Endodermal cell (in vitro differentiated cells): ENCODE measurements at regions not wholly inside any gene's neighbourhood (a gene's known extent, or its start where the extent isn't known, plus 50 kb on each side); places are given as distances from the start of the nearest gene placed in this dataset.

Source experiments
- DNase-seq: peaks from one replicate; pipeline ENCODE4 v3.0.0-alpha.2; 2017
- H3K27ac ChIP-seq: 2 replicates; pipeline ENCODE4 v1.5.1; 2013; ENCODE audit warnings: mild to moderate bottlenecking, low read depth, low read length, moderate library complexity
- H3K27me3 ChIP-seq: 2 replicates; pipeline ENCODE4 v1.6.1; 2013; ENCODE audit warnings: mild to moderate bottlenecking, low read length, moderate library complexity; ENCODE audit not compliant: insufficient read depth, control insufficient read depth, poor library complexity, severe bottlenecking
- H3K36me3 ChIP-seq: 2 replicates; pipeline ENCODE4 v1.7.0; 2013; ENCODE audit warnings: mild to moderate bottlenecking, low read length, moderate library complexity; ENCODE audit not compliant: control insufficient read depth, insufficient read depth
- H3K4me1 ChIP-seq: one replicate; pipeline ENCODE4 v1.7.0; 2013; ENCODE audit warnings: low read length; ENCODE audit not compliant: control insufficient read depth, insufficient read depth
- H3K4me3 ChIP-seq: 2 replicates; pipeline ENCODE4 v1.5.1; 2013; ENCODE audit warnings: mild to moderate bottlenecking, low read length, moderate library complexity
- H3K9ac ChIP-seq: 2 replicates; pipeline ENCODE4 v1.6.1; 2013; ENCODE audit warnings: mild to moderate bottlenecking, low read length, moderate library complexity; ENCODE audit not compliant: poor library complexity, severe bottlenecking; ENCODE audit errors: extremely low read depth
- H3K9me3 ChIP-seq: 2 replicates; pipeline ENCODE4 v1.6.1; 2013; ENCODE audit warnings: mild to moderate bottlenecking, low read length, moderate library complexity; ENCODE audit not compliant: control insufficient read depth
- H3K27ac Mint-ChIP-seq: 2 replicates; pipeline ENCODE4 v1.8.0; 2020; ENCODE audit warnings: mixed read lengths
- H3K27me3 Mint-ChIP-seq: 2 replicates; pipeline ENCODE4 v1.8.0; 2021; ENCODE audit warnings: mild to moderate bottlenecking, mixed read lengths; ENCODE audit not compliant: insufficient read depth
- H3K36me3 Mint-ChIP-seq: 2 replicates; pipeline ENCODE4 v1.8.0; 2020; ENCODE audit warnings: low read depth, mixed read lengths
- H3K4me1 Mint-ChIP-seq: 2 replicates; pipeline ENCODE4 v1.8.0; 2020; ENCODE audit warnings: mixed read lengths
- H3K4me3 Mint-ChIP-seq: 2 replicates; pipeline ENCODE4 v1.8.0; 2020; ENCODE audit warnings: mild to moderate bottlenecking, moderate library complexity, mixed read lengths
- H3K9me3 Mint-ChIP-seq: 2 replicates; pipeline ENCODE4 v1.8.0; 2020; ENCODE audit warnings: mild to moderate bottlenecking, mixed read lengths
- WGBS, 2 experiments: methylation state at CpG; one replicate each; pipeline versions ENCODE4 v1.1.5 to v1.1.7; 2013; ENCODE audit warnings: missing lambda C conversion rate in 2 of 2, mixed read lengths in 1 of 2; ENCODE audit not compliant: insufficient coverage in 1 of 2, insufficient read length in 1 of 2; 5-methylcytosine and 5-hydroxymethylcytosine counted together
- TF ChIP-seq, protein P1 (sequence below): fragments of 200-600 bp; sonication (generic); conservative IDR thresholded peaks from 2 replicates; pipeline ENCODE4 v1.5.0; 2021; ENCODE audit warnings: antibody characterized with exemption, mild to moderate bottlenecking

DNA sequence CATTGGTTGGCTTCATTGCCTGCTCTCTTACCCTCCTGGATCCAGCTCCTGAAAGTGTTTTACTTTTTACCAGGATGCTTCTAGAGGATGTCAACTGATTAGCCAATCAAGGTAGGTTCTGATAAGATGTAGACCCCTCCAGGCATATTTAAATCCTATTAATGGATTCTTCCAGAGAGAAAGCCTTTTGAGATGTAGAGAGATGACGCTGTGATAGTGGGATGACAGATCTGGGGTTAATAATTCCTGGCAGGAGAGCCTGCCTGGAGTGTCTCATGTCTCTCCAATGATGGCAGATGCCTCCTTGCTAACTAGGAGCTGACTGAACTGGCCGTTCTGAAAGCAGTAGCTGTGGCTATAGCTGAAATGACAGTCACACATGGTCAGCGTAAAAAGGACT, 116.9 kb upstream of the DTNBP1 start:
- Mint-ChIP-seq H3K36me3 (no peaks in the 10 kb centered on the region), H3K27ac (no peak overlapping the region), H3K27me3 (no peaks in the 10 kb centered on the region), H3K9me3 (no peaks in the 10 kb centered on the region), H3K4me3 (no peak overlapping the region), H3K4me1 (no peaks in the 10 kb centered on the region)
- TF ChIP-seq, protein P1, sequence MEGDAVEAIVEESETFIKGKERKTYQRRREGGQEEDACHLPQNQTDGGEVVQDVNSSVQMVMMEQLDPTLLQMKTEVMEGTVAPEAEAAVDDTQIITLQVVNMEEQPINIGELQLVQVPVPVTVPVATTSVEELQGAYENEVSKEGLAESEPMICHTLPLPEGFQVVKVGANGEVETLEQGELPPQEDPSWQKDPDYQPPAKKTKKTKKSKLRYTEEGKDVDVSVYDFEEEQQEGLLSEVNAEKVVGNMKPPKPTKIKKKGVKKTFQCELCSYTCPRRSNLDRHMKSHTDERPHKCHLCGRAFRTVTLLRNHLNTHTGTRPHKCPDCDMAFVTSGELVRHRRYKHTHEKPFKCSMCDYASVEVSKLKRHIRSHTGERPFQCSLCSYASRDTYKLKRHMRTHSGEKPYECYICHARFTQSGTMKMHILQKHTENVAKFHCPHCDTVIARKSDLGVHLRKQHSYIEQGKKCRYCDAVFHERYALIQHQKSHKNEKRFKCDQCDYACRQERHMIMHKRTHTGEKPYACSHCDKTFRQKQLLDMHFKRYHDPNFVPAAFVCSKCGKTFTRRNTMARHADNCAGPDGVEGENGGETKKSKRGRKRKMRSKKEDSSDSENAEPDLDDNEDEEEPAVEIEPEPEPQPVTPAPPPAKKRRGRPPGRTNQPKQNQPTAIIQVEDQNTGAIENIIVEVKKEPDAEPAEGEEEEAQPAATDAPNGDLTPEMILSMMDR: no peak
- Histone ChIP-seq H3K4me3 (no peak overlapping the region), H3K36me3 (no peaks in the 10 kb centered on the region), H3K27me3 (no peaks in the 10 kb centered on the region), H3K4me1 (no peaks in the 10 kb centered on the region), H3K27ac (no peak overlapping the region), H3K9me3 (no peaks in the 10 kb centered on the region), H3K9ac (no peak overlapping the region)
- no peak for DNase-seq
- 89 to 94% methylated on average over 3 of the region's 3 CpGs for WGBS, 2 experiments

DNA sequence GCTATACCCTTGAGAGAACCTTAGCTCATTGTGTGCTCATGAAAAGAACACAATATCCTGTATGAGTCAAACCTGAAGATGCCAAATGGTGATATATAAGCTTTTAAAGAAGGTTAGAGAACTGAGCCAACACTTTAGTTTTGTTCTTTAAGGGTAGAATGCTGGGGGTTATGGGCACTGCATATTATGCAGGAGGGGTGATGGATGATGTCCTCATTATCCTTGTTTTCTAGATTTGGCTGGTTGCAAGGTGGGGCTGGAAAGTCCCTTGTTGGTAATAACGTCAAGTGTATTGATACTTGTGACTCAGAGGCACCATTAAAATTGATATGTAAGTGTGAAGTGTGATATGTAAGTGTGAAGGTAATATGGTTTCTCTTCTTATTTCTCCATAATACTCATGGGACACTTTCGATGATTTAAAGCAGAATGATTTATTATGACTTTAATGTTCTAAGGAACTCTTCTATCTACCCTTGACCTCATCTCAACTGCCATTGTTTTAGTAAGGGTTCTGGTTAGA, 113.7 kb upstream of the DTNBP1 start:
- no peak for DNase-seq
- Mint-ChIP-seq H3K9me3 (no peaks in the 10 kb centered on the region), H3K27me3 (no peaks in the 10 kb centered on the region), H3K4me3 (no peak overlapping the region), H3K4me1 (no peaks in the 10 kb centered on the region), H3K27ac (no peak overlapping the region), H3K36me3 (no peaks in the 10 kb centered on the region)
- H3K27ac ChIP-seq: no peak overlapping the region
- H3K36me3 ChIP-seq: no peaks in the 10 kb centered on the region
- H3K9me3 ChIP-seq: no peaks in the 10 kb centered on the region
- TF ChIP-seq, protein P1: no peak
- H3K27me3 ChIP-seq: no peaks in the 10 kb centered on the region
- 95 to 100% methylated on average over 1 of the region's 2 CpGs for WGBS, 2 experiments
- no peak overlapping the region for H3K4me3 ChIP-seq
- no peak overlapping the region for H3K9ac ChIP-seq
- H3K4me1 ChIP-seq: no peaks in the 10 kb centered on the region

DNA sequence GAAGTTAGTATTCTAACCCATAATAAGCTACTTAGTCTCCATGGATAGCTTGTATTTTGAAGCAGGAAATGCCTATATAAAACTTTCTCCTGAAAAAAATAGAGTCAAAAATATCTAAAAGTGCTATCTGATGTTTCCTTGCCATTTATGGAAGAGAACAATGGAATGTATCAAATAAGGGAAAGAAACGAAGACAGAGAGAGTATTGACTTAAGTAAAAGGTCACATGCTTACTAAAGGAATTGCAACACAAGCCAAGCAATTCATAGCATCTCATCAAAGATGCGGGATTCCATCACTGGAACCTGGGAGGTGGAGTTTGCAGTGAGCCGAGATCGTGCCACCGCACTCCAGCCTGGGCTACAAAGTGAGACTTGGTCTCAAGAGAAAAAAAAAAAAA, 112.9 kb upstream of the DTNBP1 start:
- H3K27me3 ChIP-seq: no peaks in the 10 kb centered on the region
- no peak overlapping the region for H3K27ac ChIP-seq
- no peaks in the 10 kb centered on the region for H3K36me3 ChIP-seq
- no peaks in the 10 kb centered on the region for H3K9me3 ChIP-seq
- H3K9me3 Mint-ChIP-seq: no peaks in the 10 kb centered on the region
- H3K4me3 ChIP-seq: no peak overlapping the region
- H3K27me3 Mint-ChIP-seq: no peaks in the 10 kb centered on the region
- no peaks in the 10 kb centered on the region for H3K36me3 Mint-ChIP-seq
- TF ChIP-seq, protein P1: no peak
- H3K4me1 ChIP-seq: no peaks in the 10 kb centered on the region
- H3K9ac ChIP-seq: no peak overlapping the region
- 95 to 100% methylated on average over 1 to 5 of the region's 5 CpGs for WGBS, 2 experiments
- H3K4me1 Mint-ChIP-seq: no peaks in the 10 kb centered on the region
- H3K4me3 Mint-ChIP-seq: no peak overlapping the region
- no peak for DNase-seq
- no peak overlapping the region for H3K27ac Mint-ChIP-seq
